ENCODE measurements at regions not wholly inside any gene's neighbourhood (a gene's known extent, or its start where the extent isn't known, plus 50 kb on each side); places are given as distances from the start of the nearest gene placed in this dataset.

GRCh38 chr2:145116834-145117725, 597.2 kb upstream of the ZEB2 start:
- ATAC-seq = peak; percentile 24
- intact Hi-C loops (cut with micrococcal nuclease) = no loop called here
- DNase-seq = no peak

DNA sequence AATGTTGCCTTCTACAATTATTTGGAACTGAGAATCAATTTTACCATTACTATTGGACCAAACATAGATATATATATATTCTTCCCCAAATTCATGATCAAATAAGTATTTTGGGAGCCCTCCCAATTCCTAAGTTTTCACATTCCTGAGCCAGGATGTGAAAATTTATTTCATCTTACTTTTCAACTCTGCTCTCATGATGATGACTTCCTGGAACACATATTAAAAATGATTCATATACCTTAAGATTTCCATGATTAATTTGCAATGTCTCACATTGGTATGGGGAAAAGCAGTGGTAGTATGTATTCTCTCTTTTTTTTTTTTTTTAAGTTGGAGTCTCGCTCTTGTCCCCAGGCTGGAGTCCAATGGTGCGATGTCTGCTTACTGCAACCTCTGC, 596.1 kb upstream of the ZEB2 start:
- intact Hi-C loops (cut with micrococcal nuclease) = no loop called here
- ATAC-seq (no peak), DNase-seq (no peak)

DNA sequence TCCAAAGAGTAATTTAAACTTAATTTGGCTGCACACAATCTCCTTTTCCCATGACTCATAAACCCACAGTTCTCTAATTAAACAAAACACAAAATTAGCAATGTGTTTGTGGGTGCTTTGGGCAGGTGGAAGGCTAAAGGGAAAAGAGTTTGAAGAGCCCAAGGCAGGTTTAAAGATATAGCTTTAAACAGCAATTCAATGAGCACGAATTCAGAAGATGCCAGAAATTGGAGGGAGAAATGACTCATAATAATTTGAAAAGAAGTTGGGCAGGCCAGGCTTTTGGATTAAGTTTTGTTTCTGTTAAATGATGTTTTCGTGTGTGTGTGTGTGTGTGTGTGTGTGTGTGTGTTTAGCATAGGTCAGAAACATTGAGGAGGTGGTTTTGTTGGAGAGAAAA, 594.8 kb upstream of the ZEB2 start:
- intact Hi-C loops (cut with micrococcal nuclease) = no loop called here
- DNase-seq = no peak
- ATAC-seq = no peak

DNA sequence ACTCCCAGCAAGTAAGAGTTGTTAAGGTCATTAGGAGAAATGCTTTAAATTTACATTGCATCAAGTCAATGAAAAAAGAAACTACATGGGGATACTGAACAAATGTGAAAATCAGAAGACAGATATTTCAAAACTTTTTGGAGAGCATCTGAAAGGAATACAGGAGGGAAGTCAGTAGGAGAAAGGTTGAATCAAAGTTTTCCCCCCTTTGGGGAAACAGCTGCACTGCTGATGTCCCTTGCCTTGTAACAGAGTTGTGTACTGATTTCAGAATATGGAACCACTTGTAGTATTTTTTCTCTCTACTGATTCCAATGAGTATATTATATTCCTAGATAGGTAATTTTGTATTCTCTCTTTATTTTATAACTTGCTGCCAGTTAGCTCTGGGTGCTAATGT, 592.5 kb upstream of the ZEB2 start:
- intact Hi-C loops (cut with micrococcal nuclease) = no loop called here
- no peak for DNase-seq
- ATAC-seq = no peak

GRCh38 chr2:145110668-145111356, 590.9 kb upstream of the ZEB2 start:
- intact Hi-C loops (cut with micrococcal nuclease) = no loop called here
- no peak for DNase-seq
- ATAC-seq = no peak

- intact Hi-C loops (cut with micrococcal nuclease) = no loop called here
- DNase-seq (no peak), ATAC-seq (no peak)
Observed at GRCh38 chr2:145108959-145109710, 589.2 kb upstream of the ZEB2 start.

GRCh38 chr2:145108361-145108778, 588.5 kb upstream of the ZEB2 start:
- intact Hi-C loops (cut with micrococcal nuclease) = no loop called here
- ATAC-seq (no peak), DNase-seq (no peak)

DNA sequence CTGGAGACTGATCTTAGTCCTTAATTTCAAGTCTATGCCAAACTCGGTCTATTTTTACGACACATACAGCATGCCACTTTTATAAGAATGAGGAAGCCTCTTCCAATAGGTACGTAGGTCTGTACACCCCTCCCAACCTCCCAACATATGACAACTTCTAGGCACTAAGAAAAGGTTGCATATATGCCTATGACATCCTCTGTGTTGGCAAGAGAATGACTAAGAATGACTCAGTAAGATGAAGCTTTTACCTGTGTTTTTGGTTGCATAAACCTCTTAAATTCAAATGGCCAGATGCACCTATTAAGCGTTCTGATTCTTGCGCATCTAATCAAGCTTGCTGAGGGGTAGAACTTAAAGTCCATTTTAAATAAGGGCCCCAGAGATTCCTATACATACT, 586.4 kb upstream of the ZEB2 start:
- ATAC-seq (no peak), DNase-seq (no peak)
- intact Hi-C loops (cut with micrococcal nuclease) = no loop called here

DNA sequence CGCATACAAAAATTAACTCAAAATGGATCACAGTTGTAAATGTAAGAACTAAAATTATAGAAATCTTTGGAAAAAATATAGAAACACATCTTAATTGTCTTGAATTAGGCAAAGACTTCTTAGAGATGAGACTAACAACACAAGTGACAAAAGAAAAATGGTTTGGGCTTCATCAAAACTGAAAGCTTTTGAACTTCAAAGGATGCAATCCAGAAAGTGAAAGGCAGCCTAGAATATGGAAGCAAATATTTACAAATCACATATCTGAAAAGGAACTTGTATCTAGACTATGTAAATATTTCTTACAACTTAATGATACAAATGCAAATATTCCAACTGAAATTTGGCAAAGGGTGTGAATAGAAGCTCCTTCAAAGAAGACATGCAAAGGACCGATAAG, 582.8 kb upstream of the ZEB2 start:
- DNase-seq (no peak), ATAC-seq (no peak)
- intact Hi-C loops (cut with micrococcal nuclease) = no loop called here

- intact Hi-C loops (cut with micrococcal nuclease) = no loop called here
- DNase-seq (no peak), ATAC-seq (no peak)
Observed at GRCh38 chr2:145100301-145100700, 580.4 kb upstream of the ZEB2 start.

DNA sequence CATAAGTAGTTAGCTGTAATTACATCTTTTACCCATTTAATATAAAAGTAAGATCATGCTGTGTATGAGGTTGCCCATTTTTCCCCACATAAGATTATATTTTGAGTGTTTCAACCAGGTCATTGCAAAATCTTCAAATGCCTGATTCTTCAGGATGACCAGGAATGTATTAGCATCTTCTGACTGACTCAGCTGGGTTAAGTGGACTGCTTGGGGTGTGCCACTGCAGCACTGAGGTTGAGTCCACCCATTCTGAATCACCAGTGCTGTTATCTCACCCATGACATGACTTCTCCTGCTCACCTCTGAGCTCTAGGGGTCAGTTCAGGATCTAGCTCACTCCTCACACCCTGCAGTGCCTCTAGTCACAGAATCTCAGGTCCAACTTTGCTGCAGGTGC, 576.7 kb upstream of the ZEB2 start:
- no peak for DNase-seq
- ATAC-seq = no peak
- intact Hi-C loops (cut with micrococcal nuclease) = no loop called here

DNA sequence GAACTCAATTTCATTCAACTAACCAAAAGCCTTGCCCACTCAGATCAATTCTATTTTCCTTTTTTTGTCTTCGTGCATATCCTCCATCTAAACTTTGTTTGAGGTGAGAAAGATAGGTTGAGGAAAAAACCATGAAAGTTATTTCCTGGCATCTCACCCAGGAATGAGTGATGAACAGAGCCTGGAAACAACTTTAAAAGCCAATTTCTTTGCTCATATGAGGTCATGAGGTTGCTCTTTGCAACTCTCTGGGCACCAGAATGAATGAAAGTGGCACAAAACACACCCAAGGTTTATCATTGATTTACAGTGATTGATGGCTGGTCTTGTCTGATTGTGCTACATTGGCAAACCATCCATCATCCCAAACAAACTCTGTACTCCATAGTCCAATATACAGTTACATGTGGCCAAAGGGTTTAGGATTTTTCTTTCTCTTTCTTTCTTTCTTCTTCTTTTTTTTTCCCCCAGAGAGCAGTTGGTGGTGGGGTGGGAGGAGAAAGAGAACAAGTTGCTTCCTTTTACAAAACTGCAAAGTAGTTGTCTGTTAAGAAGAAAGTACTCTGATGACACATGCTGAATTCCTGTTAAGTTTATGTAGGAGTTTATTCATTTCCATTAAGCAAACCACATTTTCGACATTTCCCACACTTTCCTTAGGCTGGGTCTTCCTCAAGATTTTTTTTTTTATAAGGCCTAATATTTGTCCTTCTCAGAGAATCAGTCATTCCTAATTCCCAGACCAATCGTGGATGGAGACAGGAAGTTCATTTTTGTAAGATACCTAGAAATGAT, 575.9 kb upstream of the ZEB2 start:
- intact Hi-C loops (cut with micrococcal nuclease) = no loop called here
- no peak for DNase-seq
- ATAC-seq = no peak

DNA sequence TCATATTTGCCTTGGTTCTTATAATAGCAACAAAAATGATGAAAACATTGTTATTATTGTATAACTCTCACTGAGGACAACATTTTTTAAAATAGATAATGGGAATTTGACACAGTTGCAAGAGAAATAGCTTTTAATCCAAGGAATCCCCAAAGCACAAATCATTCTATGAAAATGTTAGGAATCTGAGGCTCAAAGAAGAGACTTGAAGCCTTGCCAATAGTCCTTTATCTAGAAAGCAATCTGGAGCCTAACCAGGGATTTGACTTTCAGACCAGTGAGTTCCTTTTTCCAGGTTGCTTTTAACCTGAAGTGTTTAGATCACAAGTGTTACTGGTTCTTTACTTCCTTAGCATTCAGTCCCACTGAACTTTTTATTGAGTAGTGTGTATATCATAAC, 574.5 kb upstream of the ZEB2 start:
- intact Hi-C loops (cut with micrococcal nuclease) = no loop called here
- DNase-seq = no peak
- ATAC-seq = no peak

DNA sequence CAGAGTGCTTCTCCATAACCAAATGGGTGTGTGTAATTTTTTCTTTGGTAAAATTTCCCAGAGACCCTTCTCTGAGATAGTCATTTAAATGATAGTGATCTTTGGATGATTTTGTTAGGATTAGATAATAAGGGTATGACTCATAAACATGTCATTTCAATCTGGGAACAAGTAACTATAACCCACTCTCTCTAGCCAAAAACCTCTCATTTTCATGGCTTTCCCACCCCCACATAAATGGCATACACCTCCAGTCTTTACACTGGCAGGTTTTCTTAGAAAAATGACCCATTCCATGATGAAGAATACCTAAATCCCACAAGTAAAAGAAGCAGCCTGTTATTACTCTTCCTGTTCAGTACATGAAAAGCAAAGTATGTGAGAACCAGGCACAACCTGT, 572.0 kb upstream of the ZEB2 start:
- intact Hi-C loops (cut with micrococcal nuclease) = no loop called here

GRCh38 chr2:145090841-145091761, 571.2 kb upstream of the ZEB2 start:
- DNase-seq (no peak), ATAC-seq (peak; percentile 85)
- intact Hi-C loops (cut with micrococcal nuclease) = no loop called here

More for the DNA sequence above, 572.0 kb upstream of the ZEB2 start:
- DNase-seq (no peak), ATAC-seq (no peak)

- no peak for ATAC-seq
- no peak for DNase-seq
- intact Hi-C loops (cut with micrococcal nuclease) = no loop called here
Observed at GRCh38 chr2:145088756-145089155, 568.8 kb upstream of the ZEB2 start.

- intact Hi-C loops (cut with micrococcal nuclease) = no loop called here
- no peak for DNase-seq
- ATAC-seq = no peak
Observed at GRCh38 chr2:145086910-145087309, 567.0 kb upstream of the ZEB2 start.

GRCh38 chr2:145085612-145086011, 565.7 kb upstream of the ZEB2 start:
- intact Hi-C loops (cut with micrococcal nuclease) = no loop called here
- DNase-seq (no peak), ATAC-seq (peak; percentile 48)

All from left ventricle myocardium superior (tissue), 1 donor.